Activated CD8-positive, alpha-beta memory T cell treated with anti-CD3 and anti-CD28 coated beads for 48 hours (primary cell): ENCODE measurements at regions not wholly inside any gene's neighbourhood (a gene's known extent, or its start where the extent isn't known, plus 50 kb on each side); places are given as distances from the start of the nearest gene placed in this dataset.
"Not testable (repeated sequence)": the region's sequence is repeated elsewhere in the genome, so short reads cannot be mapped to it uniquely, and the experiment has no call there.

Experiments
- DNase-seq, 3 experiments: peaks; one replicate each; pipeline ENCODE4 v3.0.0-alpha.2; 2020; ENCODE audit warnings: low read depth in 2 of 3, low spot score in 2 of 3

DNA sequence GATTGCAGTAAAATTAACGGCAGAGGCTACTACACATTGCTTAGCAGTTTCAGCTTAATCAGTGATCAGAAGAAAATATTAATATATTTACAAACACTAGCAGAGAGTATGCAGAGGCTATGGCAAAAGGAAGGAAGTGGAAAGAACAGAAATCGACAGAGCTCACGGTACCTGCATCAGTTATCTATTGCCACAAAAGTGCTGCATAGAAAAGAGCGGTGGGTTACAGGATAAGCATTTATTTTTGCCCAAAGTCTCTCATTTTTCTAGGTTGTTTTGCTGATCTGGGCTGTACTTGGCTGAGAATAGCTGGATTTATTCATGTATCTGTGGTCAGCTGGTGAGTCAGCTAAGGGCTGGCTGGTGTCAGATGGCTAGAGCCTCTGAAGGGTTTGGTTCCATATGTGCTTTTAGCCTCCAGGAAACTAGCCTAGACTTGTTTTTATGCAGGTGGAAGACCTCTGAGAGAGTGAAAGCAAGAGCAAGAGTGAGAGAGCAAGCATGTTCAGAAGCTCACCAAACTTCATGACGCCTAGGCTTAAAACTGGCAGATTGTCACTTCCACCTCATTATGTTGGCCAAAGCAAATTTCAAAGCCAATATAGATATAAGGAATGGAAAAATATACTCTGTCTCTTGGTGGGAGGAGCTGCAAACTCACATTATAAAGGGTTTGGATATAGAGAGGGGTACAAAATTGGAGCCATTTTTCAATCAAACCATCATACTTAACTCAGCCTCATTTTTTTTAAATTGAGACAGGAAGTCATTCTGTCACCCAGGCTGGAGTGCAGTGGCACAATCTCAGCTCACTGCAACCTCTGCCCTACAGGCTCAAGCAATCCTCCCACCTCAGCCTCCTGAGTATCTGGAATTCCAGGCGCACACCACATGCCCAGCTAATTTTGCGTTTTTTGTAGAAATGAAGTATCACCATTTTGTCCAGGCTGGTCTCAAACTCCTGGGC lies 153.2 kb upstream of the RPL34 start:
- no peak for DNase-seq

DNA sequence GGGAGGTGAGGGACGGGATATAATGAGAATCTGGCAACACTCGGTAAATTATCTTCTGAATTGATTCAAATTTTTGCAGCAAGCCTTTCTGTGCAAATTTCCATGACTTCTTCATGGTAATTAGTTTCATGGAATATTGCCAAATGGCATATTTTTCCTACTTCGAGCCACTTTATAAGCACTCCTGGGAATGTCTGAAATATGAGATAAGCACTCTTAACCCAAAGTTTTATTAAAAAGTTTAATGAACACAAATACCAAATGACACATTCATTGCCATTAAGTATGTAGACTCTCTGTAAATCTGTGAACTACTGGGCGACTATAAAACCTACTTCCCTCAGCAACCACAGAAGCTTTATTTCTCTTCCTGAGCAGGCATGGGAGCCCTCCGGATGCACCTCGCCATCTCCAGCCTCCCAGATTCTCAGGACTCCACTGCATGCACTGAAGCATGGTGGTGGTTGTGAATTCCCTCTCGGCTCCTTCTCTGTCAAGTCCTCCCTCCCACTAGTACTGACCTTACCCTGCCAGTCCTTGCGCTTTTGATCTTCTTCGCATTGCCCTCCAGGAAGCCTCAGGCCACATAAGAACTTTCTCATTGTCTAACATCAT lies 154.4 kb upstream of the RPL34 start:
- DNase-seq = no peak

DNA sequence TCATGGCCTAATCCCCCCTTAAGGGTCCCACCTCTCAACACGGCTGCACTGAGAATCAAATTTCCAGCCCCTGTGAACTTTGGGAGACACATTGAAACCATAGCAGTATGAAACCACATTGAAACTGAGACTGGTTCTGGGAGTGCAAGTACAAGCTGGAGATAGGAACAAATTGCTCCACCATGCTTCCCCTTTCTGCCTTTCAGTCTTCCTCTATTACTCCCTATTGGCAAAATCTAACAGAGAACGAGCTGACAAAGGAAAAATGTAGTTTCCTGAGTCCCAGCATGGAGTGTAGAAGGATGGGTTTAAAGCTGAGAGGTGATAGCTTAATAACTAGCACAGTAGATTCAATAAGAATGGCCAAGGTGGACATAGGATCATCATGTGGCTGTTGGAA lies 161.7 kb upstream of the RPL34 start:
- DNase-seq = no peak

DNA sequence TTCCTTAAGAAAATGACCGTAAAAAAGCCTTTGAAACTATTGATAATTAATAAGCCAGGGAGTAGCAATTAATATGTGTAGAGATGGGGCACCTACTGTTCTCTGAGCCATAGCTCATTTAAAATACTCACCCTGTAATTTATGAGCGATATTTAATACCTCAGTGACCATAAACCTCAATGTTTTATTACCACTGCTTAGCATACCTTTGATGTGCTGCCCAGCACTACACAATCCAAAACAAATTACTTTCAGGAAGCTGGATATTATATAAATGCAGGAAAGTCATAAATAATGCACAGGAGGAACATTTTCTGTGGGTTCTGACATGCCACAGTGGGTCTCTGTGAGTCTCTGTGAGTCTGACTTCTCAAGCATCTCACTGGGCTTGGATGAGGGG lies 166.1 kb upstream of the RPL34 start:
- no peak for DNase-seq

DNA sequence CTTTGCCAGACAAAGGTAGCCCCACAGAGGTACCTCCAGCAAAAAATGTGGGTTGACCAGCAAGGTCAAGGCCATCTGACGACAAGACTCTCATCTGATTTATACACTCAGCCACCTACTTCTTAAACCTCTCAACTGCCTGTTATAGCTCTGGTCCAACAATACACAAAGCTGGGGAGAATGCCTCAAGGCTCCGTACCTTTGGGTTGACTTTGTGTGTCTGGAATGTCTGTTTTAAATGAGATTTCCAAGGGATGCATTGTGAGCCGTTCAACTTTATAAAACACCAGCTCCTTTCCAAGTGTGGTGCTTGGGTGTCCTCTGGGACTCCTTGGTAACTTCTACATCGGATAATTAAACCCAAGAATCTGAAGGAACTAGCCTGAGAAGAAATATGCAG lies 167.0 kb upstream of the RPL34 start:
- no peak for DNase-seq

DNA sequence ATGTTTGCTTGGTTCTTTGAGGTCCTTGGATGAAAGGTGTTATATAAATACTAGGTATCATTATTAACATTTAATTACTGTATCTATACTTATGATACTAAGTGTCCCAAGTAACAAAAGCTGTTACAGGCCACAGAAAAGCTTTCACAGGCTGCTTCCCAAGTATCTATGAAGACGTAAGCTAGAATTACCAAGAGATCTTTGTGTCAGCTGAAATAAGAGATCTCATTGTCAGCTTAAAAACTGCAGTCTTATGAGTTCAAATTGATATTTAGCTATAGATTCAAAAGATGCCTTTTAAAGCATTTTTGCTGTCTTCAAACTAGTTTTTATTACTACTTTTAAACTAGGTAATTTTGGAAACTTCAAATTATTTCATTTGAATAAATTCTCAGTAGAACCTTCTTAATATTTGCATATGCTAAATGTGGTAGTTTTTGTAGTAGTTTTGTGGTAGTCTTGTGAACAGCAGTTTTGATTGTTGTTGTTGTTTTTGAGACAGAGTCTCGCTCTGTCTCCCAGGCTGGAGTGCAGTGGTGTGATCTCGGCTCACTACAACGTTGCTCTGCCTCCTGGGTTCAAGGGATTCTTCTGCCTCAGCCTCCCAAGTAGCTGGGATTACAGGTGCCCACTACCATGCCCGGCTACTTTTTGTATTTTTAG lies 170.0 kb upstream of the RPL34 start:
- no peak for DNase-seq

DNA sequence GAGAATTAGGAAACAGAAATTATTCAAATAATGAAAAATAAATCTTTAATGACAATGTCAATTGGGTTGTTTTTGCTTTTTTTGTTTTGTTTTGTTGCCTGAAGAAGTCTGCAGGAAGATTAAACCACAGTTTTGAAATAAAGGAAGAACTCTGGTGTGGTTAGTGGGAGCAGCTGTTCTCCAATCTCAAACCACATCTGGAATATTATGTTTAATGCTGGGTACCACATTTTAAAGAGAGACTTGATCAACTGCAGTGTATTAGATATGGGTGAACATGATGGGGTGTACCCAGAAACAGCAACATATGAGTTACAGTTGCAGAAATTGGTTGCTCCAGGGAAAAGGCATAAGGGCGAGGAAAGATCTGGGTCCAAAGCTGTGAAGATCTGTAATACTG lies 171.2 kb upstream of the RPL34 start:
- DNase-seq = no peak

DNA sequence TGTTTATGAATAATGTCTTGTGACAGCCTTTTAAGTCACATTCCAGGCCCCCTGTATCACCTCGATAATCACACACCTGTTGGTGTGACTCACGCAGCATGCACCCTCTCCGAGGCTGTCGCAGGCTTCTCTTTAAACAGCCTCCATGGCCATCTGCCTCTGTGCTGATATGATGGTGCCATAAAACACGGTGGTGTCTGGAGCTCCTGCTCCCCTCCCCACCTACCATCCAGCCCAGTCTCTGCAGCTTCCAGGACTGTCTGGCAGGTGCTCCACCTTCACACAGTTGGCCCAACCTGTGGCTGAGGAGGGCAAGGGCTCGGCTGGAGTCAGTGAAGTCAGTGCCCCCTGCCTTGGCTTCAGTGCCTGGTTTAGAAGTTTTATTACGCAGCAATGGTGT lies 173.8 kb upstream of the RPL34 start:
- no peak for DNase-seq

DNA sequence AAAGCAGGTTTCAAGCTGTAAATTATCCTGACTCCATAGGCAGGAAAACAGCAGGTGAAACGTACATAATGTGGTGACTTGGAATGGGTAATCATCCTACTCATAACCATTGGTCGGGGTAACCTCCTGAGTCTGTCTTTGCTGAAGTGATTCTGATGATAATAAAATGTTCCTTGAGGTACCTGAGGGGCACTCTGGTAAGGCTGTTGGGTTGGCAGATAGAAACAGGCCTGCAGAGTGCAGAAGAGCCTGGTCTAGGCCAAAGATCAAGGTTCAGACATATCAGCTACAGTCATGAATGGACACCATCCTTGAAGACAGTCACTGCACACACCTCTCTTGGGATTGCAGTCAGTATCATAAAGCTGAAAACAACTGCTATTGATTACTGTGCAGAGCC lies 174.7 kb upstream of the RPL34 start:
- no peak for DNase-seq

DNA sequence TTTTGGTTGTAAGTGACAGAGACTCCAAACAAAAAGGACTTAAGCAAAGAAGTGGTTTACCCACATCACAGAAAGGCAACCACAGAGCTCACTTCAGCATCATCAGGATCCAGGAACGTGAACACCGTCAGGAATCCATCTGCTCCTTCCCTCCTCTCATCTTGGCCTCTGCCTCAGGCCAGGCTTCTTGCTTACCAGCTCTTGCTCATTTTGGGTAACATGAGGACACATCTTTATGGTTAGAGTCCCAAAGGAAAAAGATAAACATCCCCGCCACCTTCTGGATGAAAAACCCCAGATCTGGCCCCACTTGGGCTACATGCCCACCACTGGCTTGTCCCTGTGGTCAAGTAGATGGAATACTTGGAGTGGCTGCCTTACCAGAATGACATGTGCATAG lies 176.8 kb upstream of the RPL34 start:
- no peak for DNase-seq

DNA sequence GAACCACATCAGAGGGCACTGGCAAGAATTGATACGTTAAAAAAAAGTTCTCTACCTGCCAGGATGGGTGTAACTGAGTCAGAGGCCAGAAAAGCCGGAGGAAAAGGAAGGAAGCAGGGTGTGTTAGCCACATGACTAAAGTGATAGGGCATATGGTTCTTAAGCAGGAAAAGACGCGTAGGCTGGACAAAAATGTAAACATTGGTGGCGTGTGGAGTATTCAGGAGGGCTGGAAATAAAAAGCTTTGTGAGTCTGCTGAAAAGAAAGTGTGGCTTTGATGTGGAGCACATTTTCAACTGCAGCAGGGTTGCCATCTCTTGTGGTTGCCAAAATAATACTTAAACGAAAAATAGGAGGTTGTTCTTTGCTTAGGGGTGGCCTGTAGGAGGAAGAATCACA lies 186.5 kb upstream of the RPL34 start:
- DNase-seq = no peak

DNA sequence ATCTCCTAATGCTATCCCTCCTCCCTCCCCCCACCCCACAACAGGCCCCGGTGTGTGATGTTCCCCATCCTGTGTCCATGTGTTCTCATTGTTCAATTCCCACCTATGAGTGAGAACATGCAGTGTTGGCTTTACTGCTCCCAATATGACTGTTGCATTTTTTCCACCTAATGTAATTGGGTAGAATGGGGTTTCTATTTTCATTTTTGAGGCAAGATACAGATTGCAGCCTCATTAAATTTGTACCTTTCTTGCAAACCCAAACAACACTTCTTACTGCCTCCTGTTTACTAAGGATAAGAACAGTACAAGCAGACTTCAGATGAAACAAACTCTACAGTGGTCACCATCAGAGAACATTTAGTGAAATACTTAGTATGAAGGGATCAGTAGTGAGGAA lies 187.0 kb upstream of the RPL34 start:
- DNase-seq = not testable (repeated sequence)

DNA sequence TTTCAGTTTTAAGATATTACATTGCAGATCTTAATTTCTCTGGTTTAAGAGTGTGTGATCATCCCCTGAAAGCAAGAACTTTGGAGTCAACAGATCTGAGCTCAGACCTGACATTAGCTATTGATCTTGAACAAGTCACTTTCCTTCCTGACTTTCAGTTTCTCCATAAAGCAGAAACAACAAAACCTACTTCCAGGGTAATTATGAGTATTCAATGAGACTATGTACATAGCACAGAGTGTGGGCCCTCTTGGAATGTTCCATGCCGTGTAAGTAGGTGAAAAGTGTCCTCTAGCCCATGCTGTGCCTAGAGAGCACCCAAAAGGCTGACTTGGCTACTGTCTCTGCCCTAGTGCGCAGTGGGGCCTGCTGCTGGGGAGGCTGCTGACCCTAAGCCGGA lies 188.0 kb upstream of the RPL34 start:
- no peak for DNase-seq

DNA sequence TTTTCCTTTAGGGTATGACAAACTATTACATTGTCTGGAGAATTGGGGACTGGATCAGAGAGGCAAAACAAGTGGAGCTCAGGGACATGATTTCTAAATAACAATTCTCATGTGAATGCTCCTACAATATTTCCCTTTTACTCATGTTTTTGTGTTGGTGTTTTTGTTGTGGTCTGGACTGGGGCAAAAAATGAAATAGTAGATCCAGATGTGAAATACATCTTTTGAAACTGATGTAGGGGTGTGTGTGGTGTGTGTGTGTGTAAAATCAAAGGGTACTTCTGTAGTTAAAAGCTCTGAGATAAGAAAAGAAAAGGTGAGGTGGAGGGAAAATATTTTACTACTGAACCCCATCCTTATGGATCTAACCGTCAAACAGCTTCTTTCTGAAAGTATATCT lies 188.4 kb upstream of the RPL34 start:
- no peak for DNase-seq

DNA sequence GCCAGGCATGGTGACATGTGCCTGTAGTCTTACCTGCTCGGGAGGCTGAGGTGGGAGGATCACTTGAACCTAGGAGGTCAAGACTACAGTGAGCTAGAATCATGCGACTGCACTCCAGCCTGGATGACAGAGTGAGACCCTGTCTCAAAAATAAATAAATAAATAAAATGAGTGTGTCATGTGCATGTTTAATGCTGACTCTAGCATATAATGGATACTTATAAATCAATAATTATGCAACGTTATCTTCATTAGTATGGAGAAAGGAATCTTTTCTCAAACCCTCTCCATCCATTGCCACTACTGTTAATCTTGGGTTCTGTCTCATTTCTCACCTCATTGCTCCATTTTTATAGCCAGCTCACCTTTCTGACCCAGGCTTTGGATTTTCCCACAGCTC lies 189.5 kb upstream of the RPL34 start:
- DNase-seq = no peak

DNA sequence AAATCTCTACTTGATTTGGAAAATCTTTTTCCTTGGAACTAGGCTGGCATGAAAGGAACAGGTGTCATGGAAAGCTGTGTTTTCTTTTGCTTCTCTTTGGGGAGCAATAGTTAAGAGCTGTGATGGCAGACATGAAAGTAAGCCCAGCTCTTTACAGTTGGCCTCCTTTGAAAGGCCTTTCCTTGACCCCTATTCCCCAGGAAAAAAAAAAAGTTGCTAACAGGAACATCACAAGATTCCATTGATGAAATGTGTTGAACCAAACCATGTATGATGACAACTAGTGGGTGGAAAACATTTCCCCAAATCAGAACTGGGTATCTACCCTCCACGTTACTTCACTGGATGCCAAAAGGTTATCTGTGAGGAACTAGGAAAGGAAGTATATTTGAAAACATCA lies 190.7 kb upstream of the RPL34 start:
- DNase-seq = no peak

DNA sequence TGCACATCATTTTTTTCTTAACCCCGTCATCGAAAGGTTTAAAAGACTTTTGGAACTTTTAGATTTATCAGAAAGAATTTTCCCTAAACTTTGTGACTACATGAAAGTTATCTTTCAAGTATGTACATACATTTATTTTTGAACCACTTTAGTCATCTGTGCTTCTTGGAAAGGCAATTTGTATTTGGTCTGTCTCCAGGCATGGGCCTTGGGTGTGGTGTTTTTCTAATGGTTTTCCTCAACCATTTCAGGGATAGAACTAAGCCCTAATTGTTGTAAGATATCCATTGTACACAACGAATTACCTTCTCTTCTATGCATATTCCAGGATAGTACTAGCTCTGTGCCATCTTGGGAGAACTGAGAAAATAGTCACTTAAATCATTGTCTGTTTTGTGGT lies 191.5 kb upstream of the RPL34 start:
- DNase-seq = no peak

DNA sequence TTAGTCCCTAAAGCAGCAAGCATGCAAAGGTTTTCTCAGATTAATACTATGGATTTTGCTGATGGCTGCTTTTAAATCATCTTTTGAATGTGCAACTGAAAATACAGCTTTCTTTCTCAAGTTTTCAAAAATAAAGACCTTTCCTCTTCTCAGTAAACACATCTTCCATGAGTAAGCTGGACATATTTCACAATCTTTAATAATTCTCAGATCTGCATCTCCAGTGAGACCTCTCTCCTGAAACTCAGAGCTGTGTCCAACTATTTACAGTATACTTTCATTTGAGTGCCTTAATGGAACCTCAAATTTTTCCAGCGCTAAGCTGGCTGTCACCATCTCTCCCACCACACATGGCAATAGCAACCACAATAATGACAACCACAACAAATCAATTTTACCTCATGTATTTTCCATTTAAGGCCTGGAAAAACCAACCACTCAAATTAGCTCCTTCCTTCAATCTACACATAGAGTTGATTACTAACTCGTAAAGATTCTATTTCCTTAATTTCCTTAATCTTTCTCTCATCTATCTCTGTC lies 192.4 kb upstream of the RPL34 start:
- no peak for DNase-seq

DNA sequence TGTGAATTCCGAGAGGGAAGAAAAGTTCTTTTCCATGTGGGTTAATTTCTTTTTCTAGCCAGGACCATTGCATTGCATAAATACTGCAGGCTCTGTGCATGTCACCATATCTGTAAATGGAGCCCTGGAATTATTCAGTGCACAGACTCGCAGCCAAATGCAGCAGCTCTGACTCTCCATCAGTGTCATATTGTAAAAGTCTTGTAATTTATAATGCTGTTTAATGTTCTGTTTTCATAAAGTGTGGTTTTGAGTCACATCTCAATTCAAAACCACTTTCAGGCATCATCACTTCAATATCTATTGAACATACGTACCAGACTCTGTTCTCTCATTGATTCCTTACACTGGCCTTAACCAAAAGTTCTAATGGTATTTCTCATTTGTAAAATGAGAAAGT lies 193.9 kb upstream of the RPL34 start:
- DNase-seq = no peak

DNA sequence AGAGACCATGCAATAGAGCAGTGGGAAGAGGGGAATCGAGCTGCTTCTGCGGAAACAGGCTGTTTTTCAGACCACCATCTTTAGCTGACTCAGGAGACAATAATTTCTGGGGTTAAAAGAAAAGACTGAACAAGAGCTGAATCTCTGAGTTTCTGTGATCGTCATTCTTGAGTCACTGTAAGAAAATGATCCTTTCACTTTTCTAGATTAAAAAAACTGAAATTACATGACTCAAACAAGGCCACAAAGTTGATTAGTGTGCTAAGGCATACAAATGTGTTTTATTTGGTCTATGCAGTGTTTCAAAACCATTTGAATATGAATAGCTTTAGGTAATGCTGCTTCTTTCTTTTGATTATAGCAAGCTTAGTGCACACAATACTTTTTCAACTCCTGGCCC lies 194.4 kb upstream of the RPL34 start:
- no peak for DNase-seq

DNA sequence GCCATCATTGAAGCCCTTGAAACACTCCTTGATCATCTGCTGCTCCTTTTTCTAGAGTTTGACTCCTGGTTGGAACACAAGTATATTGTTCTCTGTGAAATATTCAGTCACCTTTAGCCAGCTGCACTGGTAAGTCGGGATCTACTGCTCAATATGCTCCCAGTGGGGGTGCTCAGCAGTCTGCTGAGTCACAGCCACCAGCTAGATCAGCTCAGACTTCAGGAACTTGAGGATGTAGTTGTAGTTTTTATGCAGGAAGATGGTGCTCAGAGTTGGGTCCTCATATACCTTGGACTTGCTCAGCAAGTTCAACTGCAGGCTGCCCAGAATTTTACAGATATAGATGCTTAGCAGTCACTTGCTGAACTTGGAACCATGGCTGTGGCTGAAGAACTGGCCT lies 202.5 kb upstream of the RPL34 start:
- no peak for DNase-seq

DNA sequence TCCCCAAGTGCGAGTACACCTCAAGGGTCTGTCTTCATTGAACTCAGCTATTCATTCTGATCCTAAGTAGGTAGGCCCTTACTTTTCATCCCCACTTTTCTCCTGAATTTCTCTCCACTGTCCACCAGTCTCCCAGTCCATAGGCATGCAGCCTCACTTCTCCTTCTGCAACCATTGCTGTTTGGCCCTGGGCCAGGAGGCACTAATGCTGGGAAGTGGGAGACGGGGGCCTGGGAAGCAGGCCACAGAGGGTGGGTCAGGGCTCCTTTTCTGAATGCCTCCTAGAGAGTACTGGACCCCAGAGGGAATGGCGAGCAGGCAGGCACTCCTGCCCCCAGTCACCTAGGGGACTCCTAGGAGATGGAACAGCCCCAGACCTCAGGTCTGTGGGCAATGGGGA lies 203.5 kb upstream of the RPL34 start:
- DNase-seq = no peak
